Right atrium auricular region (tissue), 2 donors: ENCODE measurements at regions not wholly inside any gene's neighbourhood (a gene's known extent, or its start where the extent isn't known, plus 50 kb on each side); places are given as distances from the start of the nearest gene placed in this dataset.
"Not testable (repeated sequence)": the region's sequence is repeated elsewhere in the genome, so short reads cannot be mapped to it uniquely, and the experiment has no call there.

ENCODE experiments used
- DNase-seq: peaks from one replicate; pipeline ENCODE4 v3.0.0-alpha.2; 2019; ENCODE audit warnings: low spot score
- H3K27ac ChIP-seq, 2 donors: fragments of 200-600 bp; sonication (generic); 1 replicate in 1 of 2; 2 replicates in 1 of 2; pipeline ENCODE4 v1.5.1; 2016 to 2019
- H3K27me3 ChIP-seq, 2 donors: fragments of 200-600 bp; sonication (generic); one replicate each; pipeline versions ENCODE4 v1.5.1 to v1.6.0; 2017 to 2019
- H3K36me3 ChIP-seq: fragments of 200-600 bp; sonication (generic); one replicate; pipeline ENCODE4 v1.5.1; 2016
- H3K4me1 ChIP-seq, 2 donors: fragments of 200-600 bp; sonication (generic); one replicate each; pipeline versions ENCODE4 v1.5.1 to v1.6.0; 2017 to 2019
- H3K4me3 ChIP-seq, 2 donors: fragments of 200-600 bp; sonication (generic); 1 replicate in 1 of 2; 2 replicates in 1 of 2; pipeline ENCODE4 v1.5.1; 2017 to 2019; ENCODE audit warnings: mild to moderate bottlenecking in 1 of 2, moderate library complexity in 1 of 2
- H3K9me3 ChIP-seq, 2 donors: fragments of 200-600 bp; sonication (generic); one replicate each; pipeline ENCODE4 v1.5.1; 2019

- H3K27ac ChIP-seq, DNase-seq, H3K27me3 ChIP-seq, H3K4me3 ChIP-seq, H3K36me3 ChIP-seq, H3K9me3 ChIP-seq, H3K4me1 ChIP-seq: not testable (repeated sequence)
Measured at GRCh38 chr15:84156588-84156840, 79.1 kb upstream of the GOLGA6L4 start.

- H3K36me3 ChIP-seq, H3K27me3 ChIP-seq, H3K27ac ChIP-seq, H3K4me3 ChIP-seq, H3K4me1 ChIP-seq, H3K9me3 ChIP-seq, DNase-seq: not testable (repeated sequence)
Measured at GRCh38 chr15:84157056-84157632, 78.4 kb upstream of the GOLGA6L4 start.

- not testable (repeated sequence) for H3K4me1 ChIP-seq, H3K4me3 ChIP-seq, H3K9me3 ChIP-seq, H3K27ac ChIP-seq, H3K27me3 ChIP-seq, H3K36me3 ChIP-seq, DNase-seq
Measured at GRCh38 chr15:84157857-84158256, 77.7 kb upstream of the GOLGA6L4 start.

GRCh38 chr15:84159346-84160269, 76.0 kb upstream of the GOLGA6L4 start:
- H3K27me3 ChIP-seq, H3K36me3 ChIP-seq, H3K4me3 ChIP-seq, DNase-seq, H3K9me3 ChIP-seq, H3K27ac ChIP-seq, H3K4me1 ChIP-seq: not testable (repeated sequence)

GRCh38 chr15:84164423-84165292, 70.9 kb upstream of the GOLGA6L4 start:
- DNase-seq, result not testable (repeated sequence)

GRCh38 chr15:84170029-84170428, 65.5 kb upstream of the GOLGA6L4 start:
- H3K27ac ChIP-seq, H3K9me3 ChIP-seq, H3K36me3 ChIP-seq, H3K4me1 ChIP-seq, H3K4me3 ChIP-seq, H3K27me3 ChIP-seq, DNase-seq: not testable (repeated sequence)

More at GRCh38 chr15:84164423-84165292, 70.9 kb upstream of the GOLGA6L4 start:
- H3K27ac ChIP-seq, H3K4me1 ChIP-seq, H3K27me3 ChIP-seq, H3K4me3 ChIP-seq, H3K9me3 ChIP-seq, H3K36me3 ChIP-seq: not testable (repeated sequence)

- DNase-seq, result peak; percentile 56
- H3K4me1 ChIP-seq, H3K27ac ChIP-seq, H3K36me3 ChIP-seq, H3K27me3 ChIP-seq, H3K9me3 ChIP-seq: not testable (repeated sequence)
- peak overlapping the region; percentile 26 to 43 for H3K4me3 ChIP-seq
Measured at GRCh38 chr15:84173231-84173610, 62.4 kb upstream of the GOLGA6L4 start.
